Vagina (tissue), 2 donors: ENCODE measurements at regions not wholly inside any gene's neighbourhood (a gene's known extent, or its start where the extent isn't known, plus 50 kb on each side); places are given as distances from the start of the nearest gene placed in this dataset.

Experiments
- POLR2A ChIP-seq, 2 donors: fragments of 450-650 bp; IDR thresholded peaks; one replicate each; pipeline ENCODE4 v1.6.1; 2017; ENCODE audit warnings: antibody characterized with exemption in 2 of 2, mild to moderate bottlenecking in 2 of 2, moderate library complexity in 2 of 2
- POLR2AphosphoS5 ChIP-seq, 2 donors: sonication (generic); formaldehyde crosslinking; IDR thresholded peaks; one replicate each; pipeline ENCODE4 v1.9.0; 2017; ENCODE audit warnings: antibody characterized with exemption in 2 of 2, mild to moderate bottlenecking in 2 of 2, low read depth in 1 of 2; ENCODE audit not compliant: insufficient read depth in 1 of 2
- TF ChIP-seq, protein P1 (sequence below), 3 experiments: fragments of 450-650 bp in 2 of 3; fragments of 200-600 bp in 1 of 3; sonication (generic) in 1 of 3; IDR thresholded peaks; one replicate each; pipeline ENCODE4 v1.5.1; 2017 to 2019; ENCODE audit warnings: antibody characterized with exemption in 3 of 3, mild to moderate bottlenecking in 2 of 3, moderate library complexity in 2 of 3

DNA sequence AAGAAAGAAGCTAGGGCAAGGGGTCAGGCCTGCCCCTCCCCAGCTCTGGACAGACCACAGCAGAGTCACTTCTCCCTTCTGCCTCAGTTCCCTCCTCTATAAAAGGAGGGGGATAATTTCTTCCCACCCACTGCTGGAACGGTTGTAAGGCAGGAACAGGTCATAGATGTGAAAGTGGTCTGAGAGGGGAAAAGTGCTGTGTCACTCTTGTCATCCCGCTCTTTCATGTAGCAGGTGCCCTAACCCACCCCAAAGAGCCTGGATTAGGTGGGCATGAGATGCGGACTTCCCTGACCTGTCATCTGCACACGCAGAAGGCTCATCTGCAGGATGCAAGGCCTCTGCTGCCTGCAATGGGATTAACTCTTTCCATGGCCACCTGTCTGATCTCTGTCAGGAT is 218.2 kb upstream of the LRFN2 start:
- TF ChIP-seq POLR2A (IDR thresholded peaks at IDR 0.05) (no peak), POLR2AphosphoS5 (IDR thresholded peaks at IDR 0.05; ENCODE audit: insufficient read depth in 1 of 2, low read depth in 1 of 2) (no peak)
- TF ChIP-seq, protein P1, sequence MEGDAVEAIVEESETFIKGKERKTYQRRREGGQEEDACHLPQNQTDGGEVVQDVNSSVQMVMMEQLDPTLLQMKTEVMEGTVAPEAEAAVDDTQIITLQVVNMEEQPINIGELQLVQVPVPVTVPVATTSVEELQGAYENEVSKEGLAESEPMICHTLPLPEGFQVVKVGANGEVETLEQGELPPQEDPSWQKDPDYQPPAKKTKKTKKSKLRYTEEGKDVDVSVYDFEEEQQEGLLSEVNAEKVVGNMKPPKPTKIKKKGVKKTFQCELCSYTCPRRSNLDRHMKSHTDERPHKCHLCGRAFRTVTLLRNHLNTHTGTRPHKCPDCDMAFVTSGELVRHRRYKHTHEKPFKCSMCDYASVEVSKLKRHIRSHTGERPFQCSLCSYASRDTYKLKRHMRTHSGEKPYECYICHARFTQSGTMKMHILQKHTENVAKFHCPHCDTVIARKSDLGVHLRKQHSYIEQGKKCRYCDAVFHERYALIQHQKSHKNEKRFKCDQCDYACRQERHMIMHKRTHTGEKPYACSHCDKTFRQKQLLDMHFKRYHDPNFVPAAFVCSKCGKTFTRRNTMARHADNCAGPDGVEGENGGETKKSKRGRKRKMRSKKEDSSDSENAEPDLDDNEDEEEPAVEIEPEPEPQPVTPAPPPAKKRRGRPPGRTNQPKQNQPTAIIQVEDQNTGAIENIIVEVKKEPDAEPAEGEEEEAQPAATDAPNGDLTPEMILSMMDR (IDR thresholded peaks at IDR 0.05) = no peak
